HG03520 (cell line): ENCODE measurements at regions not wholly inside any gene's neighbourhood (a gene's known extent, or its start where the extent isn't known, plus 50 kb on each side); places are given as distances from the start of the nearest gene placed in this dataset.

ENCODE experiments used
- ATAC-seq: cut with Tn5 transposase; IDR thresholded peaks from one replicate; pipeline ENCODE4 v1.9.1; 2021; ENCODE audit warnings: mild to moderate bottlenecking, moderate library complexity; ENCODE audit not compliant: unreplicated experiment

- no peak for ATAC-seq
These were observed 159.5 kb upstream of the NDUFV2 start for GRCh38 chr18:8942909-8943545.

GRCh38 chr18:8943900-8944870 is 158.3 kb upstream of the NDUFV2 start:
- no peak for ATAC-seq

- ATAC-seq, result no peak
These were observed 157.6 kb upstream of the NDUFV2 start for GRCh38 chr18:8944871-8945245.

GRCh38 chr18:8945514-8945913 is 157.0 kb upstream of the NDUFV2 start:
- no peak for ATAC-seq

DNA sequence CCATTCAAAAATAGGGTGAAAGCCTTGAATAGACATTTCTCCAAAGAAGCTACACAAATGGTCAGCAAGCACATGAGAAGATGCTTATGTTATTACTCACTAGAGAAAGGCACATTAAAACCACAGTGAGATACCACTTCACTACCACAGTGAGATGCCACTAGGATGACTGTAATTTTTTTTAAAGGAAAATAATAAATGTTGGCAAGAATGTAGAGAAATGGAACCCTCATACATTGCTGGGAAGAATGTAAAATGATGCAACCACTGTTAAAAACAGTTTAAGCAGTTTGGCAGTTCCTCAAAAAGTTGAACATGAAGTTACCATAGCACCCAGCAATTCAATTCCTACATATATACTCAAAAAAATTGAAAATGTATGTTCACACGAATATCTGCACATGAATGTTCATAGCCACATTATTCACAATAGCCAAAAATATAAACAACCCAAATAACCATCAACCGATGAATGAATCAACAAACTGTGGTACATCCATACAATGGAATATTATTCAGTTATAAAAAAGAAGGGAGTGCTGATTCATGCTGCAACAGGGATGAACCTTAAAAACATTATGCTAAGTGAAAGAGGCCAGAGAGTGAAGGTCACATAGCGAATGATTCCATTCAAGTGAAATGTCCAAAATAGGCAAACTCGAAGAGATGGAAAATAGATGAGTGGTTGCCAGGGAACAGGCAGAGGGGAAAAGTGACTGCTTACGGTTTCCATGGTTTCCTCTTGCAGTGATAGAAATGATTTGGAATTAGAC is 156.2 kb upstream of the NDUFV2 start:
- ATAC-seq, result no peak

GRCh38 chr18:8947566-8947965 is 154.9 kb upstream of the NDUFV2 start:
- ATAC-seq, result no peak

- no peak for ATAC-seq
These were observed 154.5 kb upstream of the NDUFV2 start for GRCh38 chr18:8948011-8948410.

- ATAC-seq, result no peak
These were observed 153.9 kb upstream of the NDUFV2 start for GRCh38 chr18:8948471-8949149.

- ATAC-seq, result no peak
These were observed 153.3 kb upstream of the NDUFV2 start for GRCh38 chr18:8949206-8949605.

GRCh38 chr18:8951491-8951890 is 151.0 kb upstream of the NDUFV2 start:
- ATAC-seq, result peak; percentile 73

GRCh38 chr18:8952174-8952573 is 150.3 kb upstream of the NDUFV2 start:
- ATAC-seq, result no peak

DNA sequence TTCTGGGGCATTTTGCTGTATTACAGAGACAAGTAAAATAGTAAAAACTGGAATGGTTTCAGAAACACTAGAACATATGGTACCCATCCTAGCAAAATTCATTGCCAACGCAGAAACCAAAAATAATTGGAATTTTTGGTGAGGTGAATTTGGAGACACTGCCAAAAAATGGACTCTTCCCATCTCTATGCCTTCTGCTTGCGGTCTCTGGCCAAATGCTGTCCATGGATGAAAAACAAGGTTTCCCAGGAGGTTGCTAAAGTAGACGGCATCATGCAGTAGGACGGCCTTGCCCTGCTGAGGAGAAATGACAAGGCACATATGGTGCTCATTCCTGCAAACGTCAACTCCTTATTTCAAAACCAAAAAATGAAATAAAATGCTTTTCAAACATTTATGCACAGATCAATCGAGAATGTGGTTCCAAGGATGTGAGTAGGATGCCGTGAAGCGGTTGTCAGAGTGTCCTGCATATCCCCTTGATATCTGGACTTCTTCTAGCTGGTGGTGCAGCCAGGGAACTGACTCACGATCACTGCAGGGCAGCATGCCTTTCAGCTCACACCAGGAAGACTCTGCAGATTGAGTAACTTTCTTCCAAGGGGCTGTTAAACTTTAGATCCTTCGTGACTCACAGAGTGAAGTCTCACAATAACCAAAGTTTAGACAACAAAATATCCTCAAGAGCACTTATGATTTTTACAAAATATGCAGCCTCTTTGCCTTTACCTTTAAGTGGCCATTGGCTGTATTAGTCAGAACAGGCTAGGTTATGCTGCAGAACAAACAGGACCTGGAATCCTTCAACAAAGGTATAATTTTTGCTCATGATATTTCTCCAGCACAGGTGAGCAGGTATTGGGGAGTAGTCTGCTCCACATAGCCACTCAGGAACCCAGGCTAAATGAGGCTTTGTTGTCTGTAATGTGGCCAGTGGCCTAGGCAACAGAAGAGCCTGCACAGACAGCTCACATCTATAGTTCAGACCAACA is 149.4 kb upstream of the NDUFV2 start:
- ATAC-seq, result no peak

DNA sequence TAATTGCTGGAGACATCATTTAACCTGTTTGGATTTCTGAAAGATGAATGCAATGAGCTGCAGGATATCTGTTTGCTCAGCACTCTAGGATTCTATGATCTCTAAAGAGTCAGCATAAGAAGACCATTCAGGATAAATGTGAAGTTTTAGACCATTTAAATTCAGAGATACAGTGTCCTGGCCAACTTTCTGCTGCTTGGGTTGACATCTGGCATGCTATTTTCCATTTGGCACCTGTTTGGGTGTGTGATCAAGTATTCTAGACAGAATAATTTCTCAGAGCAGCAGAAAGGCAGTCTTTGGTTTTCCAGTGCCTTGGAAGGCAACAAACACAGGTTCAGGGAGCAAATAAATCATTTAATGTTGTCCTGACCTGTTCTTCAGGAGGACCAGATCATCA is 144.8 kb upstream of the NDUFV2 start:
- ATAC-seq, result no peak

- ATAC-seq, result no peak
These were observed 143.8 kb upstream of the NDUFV2 start for GRCh38 chr18:8958660-8959059.

GRCh38 chr18:8959551-8960135 is 142.9 kb upstream of the NDUFV2 start:
- no peak for ATAC-seq

GRCh38 chr18:8960740-8961657 is 141.5 kb upstream of the NDUFV2 start:
- ATAC-seq, result no peak

- ATAC-seq, result no peak
These were observed 140.2 kb upstream of the NDUFV2 start for GRCh38 chr18:8962192-8962779.
